ENCODE measurements at regions not wholly inside any gene's neighbourhood (a gene's known extent, or its start where the extent isn't known, plus 50 kb on each side); places are given as distances from the start of the nearest gene placed in this dataset.
A peak's percentile ranks its signal among the peaks of the same experiment; 100 is the strongest.

DNA sequence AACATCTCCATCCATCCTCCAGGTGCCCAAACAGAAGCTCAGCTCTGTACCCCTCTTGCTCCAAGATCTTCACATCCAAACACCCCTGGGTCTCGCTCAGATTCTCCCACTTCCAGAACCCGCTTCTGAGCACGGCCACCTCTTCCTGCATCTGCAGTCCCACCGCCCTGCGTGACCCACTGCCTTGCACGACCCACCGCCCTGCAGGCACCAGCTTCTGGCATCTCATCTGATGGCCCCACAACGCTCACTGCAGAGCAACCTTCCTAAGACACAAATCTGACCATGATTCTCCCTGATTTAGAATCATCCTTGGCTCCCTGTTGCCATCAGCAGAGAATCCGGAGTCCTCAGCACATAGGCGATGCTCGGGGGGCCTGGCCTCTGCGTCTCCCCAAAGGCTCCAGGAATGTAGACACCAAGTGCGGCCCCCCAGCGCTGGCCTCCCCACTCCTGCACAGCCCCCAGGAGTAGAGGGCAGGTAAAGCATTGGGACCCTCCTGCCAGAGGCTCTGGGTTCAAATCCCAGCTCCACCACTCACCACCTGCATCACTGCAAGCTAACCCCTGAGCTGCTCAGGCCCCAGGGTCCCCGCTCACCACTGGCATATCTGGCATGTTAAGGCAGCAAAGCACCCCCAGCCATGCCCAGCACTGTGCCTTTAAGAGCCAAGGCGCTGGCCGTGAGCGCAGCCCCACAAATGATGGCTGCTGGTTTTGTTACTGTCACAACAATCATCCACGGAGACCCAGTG, 459.3 kb downstream of the BRD1 start:
- Histone ChIP-seq H3K36me3 (ENCODE audit: insufficient read depth in 1 of 2, low read depth in 1 of 2) (no peaks in the 10 kb centered on the region), H3K27ac (no peak overlapping the region), H3K9me3 (no peaks in the 10 kb centered on the region), H3K4me1 (no peaks in the 10 kb centered on the region), H3K4me3 (peak overlapping the region; percentile 28), H3K27me3 (ENCODE audit: insufficient read depth in 3 of 3, low read length in 2 of 3) (peaks cover 0 to 22% (median 0%) of the 10 kb centered on the region in 3 donors)
- intact Hi-C loops (cut with DNase I), result loop anchor here in 1 of 2 donors (10.0 kb wide), 1 partner anchor 56 kb away; no protein-coding TSS in a partner anchor
- WGBS, 3 donors, result 66 to 76% (median 74%) methylated on average over 19 of the region's 19 CpGs
- TF ChIP-seq, protein P1, sequence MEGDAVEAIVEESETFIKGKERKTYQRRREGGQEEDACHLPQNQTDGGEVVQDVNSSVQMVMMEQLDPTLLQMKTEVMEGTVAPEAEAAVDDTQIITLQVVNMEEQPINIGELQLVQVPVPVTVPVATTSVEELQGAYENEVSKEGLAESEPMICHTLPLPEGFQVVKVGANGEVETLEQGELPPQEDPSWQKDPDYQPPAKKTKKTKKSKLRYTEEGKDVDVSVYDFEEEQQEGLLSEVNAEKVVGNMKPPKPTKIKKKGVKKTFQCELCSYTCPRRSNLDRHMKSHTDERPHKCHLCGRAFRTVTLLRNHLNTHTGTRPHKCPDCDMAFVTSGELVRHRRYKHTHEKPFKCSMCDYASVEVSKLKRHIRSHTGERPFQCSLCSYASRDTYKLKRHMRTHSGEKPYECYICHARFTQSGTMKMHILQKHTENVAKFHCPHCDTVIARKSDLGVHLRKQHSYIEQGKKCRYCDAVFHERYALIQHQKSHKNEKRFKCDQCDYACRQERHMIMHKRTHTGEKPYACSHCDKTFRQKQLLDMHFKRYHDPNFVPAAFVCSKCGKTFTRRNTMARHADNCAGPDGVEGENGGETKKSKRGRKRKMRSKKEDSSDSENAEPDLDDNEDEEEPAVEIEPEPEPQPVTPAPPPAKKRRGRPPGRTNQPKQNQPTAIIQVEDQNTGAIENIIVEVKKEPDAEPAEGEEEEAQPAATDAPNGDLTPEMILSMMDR (IDR thresholded peaks at IDR 0.05), result no peak
- no peak for ATAC-seq
- DNase-seq, result no peak

DNA sequence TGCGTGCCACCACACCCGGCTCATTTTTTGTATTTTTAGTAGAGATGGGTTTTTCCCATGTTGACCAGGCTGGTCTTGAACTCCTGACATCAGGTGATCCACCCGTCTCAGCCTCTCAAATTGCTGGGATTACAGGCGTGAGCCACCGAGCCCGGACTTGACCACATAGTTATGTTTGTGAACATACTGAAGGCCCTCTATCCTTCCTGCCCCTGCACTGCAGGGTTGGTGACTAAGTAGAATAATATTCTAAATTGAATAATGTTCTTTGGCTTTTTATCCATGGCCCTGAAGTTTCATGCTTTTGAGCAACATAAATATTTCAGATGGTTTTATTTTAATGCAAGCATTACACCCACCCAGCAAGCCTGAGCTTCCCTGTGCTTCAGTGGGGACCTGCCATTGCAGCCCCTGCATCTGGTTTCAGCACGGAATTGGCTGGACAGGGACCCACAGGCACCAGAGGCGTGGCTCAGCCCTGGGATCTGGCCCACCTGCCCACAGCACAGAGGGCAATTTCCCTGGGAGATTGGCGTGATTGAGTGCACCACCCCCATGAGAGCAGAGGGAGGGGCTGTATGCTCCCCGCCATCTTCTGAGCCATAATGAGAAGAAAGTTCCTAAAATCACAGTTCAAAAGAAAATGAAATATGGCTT, 460.5 kb downstream of the BRD1 start:
- TF ChIP-seq, protein P1 (IDR thresholded peaks at IDR 0.05), result no peak
- no peak for ATAC-seq
- Histone ChIP-seq H3K27me3 (ENCODE audit: insufficient read depth in 3 of 3, low read length in 2 of 3) (peaks cover 0 to 17% (median 0%) of the 10 kb centered on the region in 3 donors), H3K9me3 (no peaks in the 10 kb centered on the region), H3K36me3 (ENCODE audit: insufficient read depth in 1 of 2, low read depth in 1 of 2) (no peaks in the 10 kb centered on the region), H3K27ac (no peak overlapping the region), H3K4me1 (no peaks in the 10 kb centered on the region), H3K4me3 (no peak overlapping the region)
- 55 to 63% (median 61%) methylated on average over 10 of the region's 10 CpGs for WGBS, 3 donors
- DNase-seq, result no peak
- intact Hi-C loops (cut with DNase I), result loop anchor here in 1 of 2 donors (10.0 kb wide), 1 partner anchor 58 kb away; no protein-coding TSS in a partner anchor

DNA sequence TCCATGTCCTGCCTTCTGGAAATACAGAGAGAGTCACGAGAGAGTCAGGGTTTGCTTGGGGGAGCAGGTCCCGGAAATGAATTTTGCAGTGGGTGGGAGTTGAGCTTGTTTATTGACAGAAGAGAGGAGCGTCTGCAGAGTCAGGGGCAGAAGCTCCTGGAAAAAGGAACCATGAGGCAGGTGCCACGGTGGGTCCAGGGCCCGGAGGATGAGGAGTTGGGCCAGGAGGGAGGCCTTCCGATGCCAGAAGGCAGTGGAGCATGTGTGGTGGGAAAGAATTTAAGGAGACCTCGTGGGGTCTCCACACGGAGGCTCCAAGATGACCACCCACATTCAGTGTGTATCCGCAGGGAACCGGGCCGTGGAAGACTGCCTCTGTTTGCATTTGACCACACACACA, 461.2 kb downstream of the BRD1 start:
- Histone ChIP-seq H3K36me3 (ENCODE audit: insufficient read depth in 1 of 2, low read depth in 1 of 2) (no peaks in the 10 kb centered on the region), H3K27ac (no peak overlapping the region), H3K9me3 (no peaks in the 10 kb centered on the region), H3K27me3 (ENCODE audit: insufficient read depth in 3 of 3, low read length in 2 of 3) (peaks cover 0 to 17% (median 0%) of the 10 kb centered on the region in 3 donors), H3K4me1 (no peaks in the 10 kb centered on the region), H3K4me3 (no peak overlapping the region)
- WGBS, 3 donors, result 66 to 71% (median 70%) methylated on average over 9 to 11 of the region's 11 CpGs
- ATAC-seq, result no peak
- TF ChIP-seq, protein P1 (IDR thresholded peaks at IDR 0.05), result no peak
- intact Hi-C loops (cut with DNase I), result loop anchor here in 1 of 2 donors (10.0 kb wide), 1 partner anchor 58 kb away; no protein-coding TSS in a partner anchor
- no peak for DNase-seq

DNA sequence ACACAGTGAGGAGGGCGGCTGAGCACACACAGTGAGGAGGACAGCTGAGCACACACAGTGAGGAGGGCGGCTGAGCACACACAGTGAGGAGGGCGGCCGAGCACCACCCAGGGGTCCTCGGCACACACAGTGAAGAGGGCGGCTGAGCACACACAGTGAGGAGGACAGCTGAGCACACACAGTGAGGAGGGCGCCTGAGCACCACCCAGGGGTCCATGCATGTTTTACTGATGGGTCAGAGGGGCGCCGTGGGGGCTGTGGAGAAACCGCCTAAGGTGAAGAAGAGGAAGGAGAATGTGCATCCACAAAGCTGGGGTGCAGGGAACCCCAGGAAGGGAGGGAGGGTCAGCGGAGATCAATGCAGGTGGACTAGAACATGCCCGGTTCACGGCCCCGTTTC, 461.8 kb downstream of the BRD1 start:
- WGBS, 3 donors, result 76 to 79% (median 77%) methylated on average over 14 of the region's 14 CpGs
- H3K4me3 ChIP-seq, result no peak overlapping the region
- no peak overlapping the region for H3K27ac ChIP-seq
- intact Hi-C loops (cut with DNase I), result loop anchor here in 1 of 2 donors (10.0 kb wide), 1 partner anchor 59 kb away; no protein-coding TSS in a partner anchor
- DNase-seq (no peak), ATAC-seq (no peak)
- H3K36me3 ChIP-seq (ENCODE audit: insufficient read depth in 1 of 2, low read depth in 1 of 2), result no peaks in the 10 kb centered on the region
- peaks cover 0 to 17% (median 0%) of the 10 kb centered on the region in 3 donors for H3K27me3 ChIP-seq (ENCODE audit: insufficient read depth in 3 of 3, low read length in 2 of 3)
- TF ChIP-seq, protein P1 (IDR thresholded peaks at IDR 0.05), result no peak
- no peaks in the 10 kb centered on the region for H3K4me1 ChIP-seq
- no peaks in the 10 kb centered on the region for H3K9me3 ChIP-seq

Data from psoas muscle (tissue), 7 donors.